ENCODE measurements at regions not wholly inside any gene's neighbourhood (a gene's known extent, or its start where the extent isn't known, plus 50 kb on each side); places are given as distances from the start of the nearest gene placed in this dataset.

GRCh38 chr3:22113453-22113852, 362.4 kb upstream of the ZNF385D start:
- DNase-seq (ENCODE audit: low spot score): no peak

- DNase-seq (ENCODE audit: low spot score): no peak
Measured at GRCh38 chr3:22115581-22115980, 364.6 kb upstream of the ZNF385D start.

GRCh38 chr3:22117091-22117490, 366.1 kb upstream of the ZNF385D start:
- no peak for DNase-seq (ENCODE audit: low spot score)

GRCh38 chr3:22117751-22118346, 366.8 kb upstream of the ZNF385D start:
- peak; percentile 61 for DNase-seq (ENCODE audit: low spot score)

- no peak for DNase-seq (ENCODE audit: low spot score)
Measured at GRCh38 chr3:22118542-22118941, 367.5 kb upstream of the ZNF385D start.

GRCh38 chr3:22121068-22121701, 370.2 kb upstream of the ZNF385D start:
- DNase-seq (ENCODE audit: low spot score): no peak

- DNase-seq (ENCODE audit: low spot score): no peak
Measured at GRCh38 chr3:22122567-22122966, 371.6 kb upstream of the ZNF385D start.

GRCh38 chr3:22129101-22129500, 378.1 kb upstream of the ZNF385D start:
- no peak for DNase-seq (ENCODE audit: low spot score)

- no peak for DNase-seq (ENCODE audit: low spot score)
Measured at GRCh38 chr3:22141769-22142168, 390.8 kb upstream of the ZNF385D start.

- DNase-seq (ENCODE audit: low spot score): no peak
Measured at GRCh38 chr3:22147161-22147560, 396.2 kb upstream of the ZNF385D start.

GRCh38 chr3:22156868-22157267, 405.9 kb upstream of the ZNF385D start:
- no peak for DNase-seq (ENCODE audit: low spot score)

GRCh38 chr3:22157848-22158247, 406.8 kb upstream of the ZNF385D start:
- DNase-seq (ENCODE audit: low spot score): no peak

GRCh38 chr3:22159004-22159695, 408.1 kb upstream of the ZNF385D start:
- DNase-seq (ENCODE audit: low spot score): no peak

- DNase-seq (ENCODE audit: low spot score): no peak
Measured at GRCh38 chr3:22161315-22161714, 410.3 kb upstream of the ZNF385D start.

- DNase-seq (ENCODE audit: low spot score): no peak
Measured at GRCh38 chr3:22170370-22170769, 419.4 kb upstream of the ZNF385D start.

- DNase-seq (ENCODE audit: low spot score): no peak
Measured at GRCh38 chr3:22172964-22173363, 422.0 kb upstream of the ZNF385D start.

- DNase-seq (ENCODE audit: low spot score): no peak
Measured at GRCh38 chr3:22175947-22176346, 424.9 kb upstream of the ZNF385D start.

- peak; percentile 12 for DNase-seq (ENCODE audit: low spot score)
Measured at GRCh38 chr3:22176911-22177310, 425.9 kb upstream of the ZNF385D start.

- no peak for DNase-seq (ENCODE audit: low spot score)
Measured at GRCh38 chr3:22189616-22190015, 438.6 kb upstream of the ZNF385D start.

- DNase-seq (ENCODE audit: low spot score): no peak
Measured at GRCh38 chr3:22199095-22199494, 448.1 kb upstream of the ZNF385D start.

- DNase-seq (ENCODE audit: low spot score): no peak
Measured at GRCh38 chr3:22208844-22209243, 457.8 kb upstream of the ZNF385D start.

GRCh38 chr3:22209578-22209977, 458.6 kb upstream of the ZNF385D start:
- no peak for DNase-seq (ENCODE audit: low spot score)

GRCh38 chr3:22210693-22211092, 459.7 kb upstream of the ZNF385D start:
- no peak for DNase-seq (ENCODE audit: low spot score)

GRCh38 chr3:22216601-22217000, 465.6 kb upstream of the ZNF385D start:
- no peak for DNase-seq (ENCODE audit: low spot score)
